Posterior cingulate gyrus (tissue), 11 donors: ENCODE measurements at regions not wholly inside any gene's neighbourhood (a gene's known extent, or its start where the extent isn't known, plus 50 kb on each side); places are given as distances from the start of the nearest gene placed in this dataset.
A peak's percentile ranks its signal among the peaks of the same experiment; 100 is the strongest.
"Not testable (repeated sequence)": the region's sequence is repeated elsewhere in the genome, so short reads cannot be mapped to it uniquely, and the experiment has no call there.

Experiments
- DNase-seq, 10 donors: peaks; one replicate each; pipeline versions ENCODE4 v3.0.0 to v3.0.0-alpha.2; 2020 to 2021; ENCODE audit warnings: mixed read lengths in 3 of 10
- intact Hi-C: fragments of 100-400 bp; cut with DNase I; formaldehyde crosslinking; loops from one replicate; pipeline ENCODE4 v1.15.1; 2023

GRCh38 chr17:43345515-43345914 is 53.3 kb upstream of the ARL4D start:
- intact Hi-C loops: not testable (repeated sequence)

GRCh38 chr17:43344685-43345084 is 54.1 kb upstream of the ARL4D start:
- intact Hi-C loops: no loop called here
- no peak for DNase-seq

More at GRCh38 chr17:43345515-43345914, 53.3 kb upstream of the ARL4D start:
- DNase-seq: not testable (repeated sequence)

- no peak for DNase-seq
- intact Hi-C loops: no loop called here
Measured at GRCh38 chr17:43342589-43342890, 56.3 kb upstream of the ARL4D start.

GRCh38 chr17:43341715-43342588 is 56.8 kb upstream of the ARL4D start:
- intact Hi-C loops: no loop called here
- DNase-seq: no peak

GRCh38 chr17:43338886-43339516 is 59.8 kb upstream of the ARL4D start:
- intact Hi-C loops: no loop called here
- peak; percentile 77 to 98 (median 88) for DNase-seq

- no peak for DNase-seq
- intact Hi-C loops: no loop called here
Measured at GRCh38 chr17:43337684-43338428, 60.9 kb upstream of the ARL4D start.

GRCh38 chr17:43334738-43335402 is 63.9 kb upstream of the ARL4D start:
- DNase-seq: no peak
- intact Hi-C loops: loop anchor here (5.0 kb wide), 1 partner anchor 313 kb away; the partner anchor contains the start of gene VAT1

- intact Hi-C loops: loop anchor here (5.0 kb wide), 1 partner anchor 311 kb away; the partner anchor contains the start of gene VAT1
- no peak for DNase-seq
Measured at GRCh38 chr17:43333433-43333943, 65.3 kb upstream of the ARL4D start.

GRCh38 chr17:43332230-43332629 is 66.6 kb upstream of the ARL4D start:
- intact Hi-C loops: loop anchor here (5.0 kb wide), 1 partner anchor 310 kb away; the partner anchor contains the start of gene VAT1
- DNase-seq: no peak

- intact Hi-C loops: loop anchor here (5.0 kb wide), 1 partner anchor 309 kb away; the partner anchor contains the start of gene VAT1
- no peak for DNase-seq
Measured at GRCh38 chr17:43330876-43331639, 67.7 kb upstream of the ARL4D start.

- no peak for DNase-seq
- intact Hi-C loops: no loop called here
Measured at GRCh38 chr17:43329183-43329582, 69.6 kb upstream of the ARL4D start.

GRCh38 chr17:43328650-43329049 is 70.1 kb upstream of the ARL4D start:
- intact Hi-C loops: no loop called here
- no peak for DNase-seq

- intact Hi-C loops: no loop called here
Measured at GRCh38 chr17:43327834-43328420, 70.9 kb upstream of the ARL4D start.

GRCh38 chr17:43327421-43327820 is 71.4 kb upstream of the ARL4D start:
- DNase-seq: no peak
- intact Hi-C loops: no loop called here

More at GRCh38 chr17:43327834-43328420, 70.9 kb upstream of the ARL4D start:
- no peak for DNase-seq

GRCh38 chr17:43326490-43327275 is 72.1 kb upstream of the ARL4D start:
- DNase-seq: no peak
- intact Hi-C loops: no loop called here

GRCh38 chr17:43324205-43324893 is 74.4 kb upstream of the ARL4D start:
- DNase-seq: peak in 1 of 10 donors; percentile 78
- intact Hi-C loops: no loop called here

GRCh38 chr17:43319293-43320124 is 79.3 kb upstream of the ARL4D start:
- DNase-seq: no peak
- intact Hi-C loops: no loop called here
